C4-2B (cell line): ENCODE measurements at regions not wholly inside any gene's neighbourhood (a gene's known extent, or its start where the extent isn't known, plus 50 kb on each side); places are given as distances from the start of the nearest gene placed in this dataset.

Source experiments
- H3K27ac ChIP-seq: fragments of 450-650 bp; 2 replicates; pipeline ENCODE4 v1.5.1; 2017
- CTCF ChIP-seq: fragments of 450-650 bp; conservative IDR thresholded peaks from 2 replicates; pipeline ENCODE4 v1.5.1; 2017; ENCODE audit warnings: mild to moderate bottlenecking
- ZFX ChIP-seq: fragments of 450-650 bp; IDR thresholded peaks from 2 replicates; pipeline ENCODE4 v1.6.1; 2017

- H3K27ac ChIP-seq: no peak overlapping the region
- no peak for TF ChIP-seq CTCF
- TF ChIP-seq ZFX: no peak
Measured at GRCh38 chr5:89351975-89352374, 469.0 kb upstream of the MEF2C start.

GRCh38 chr5:89351222-89351621 is 468.2 kb upstream of the MEF2C start:
- TF ChIP-seq CTCF (no peak), ZFX (no peak)
- H3K27ac ChIP-seq: no peak overlapping the region

GRCh38 chr5:89350684-89351083 is 467.7 kb upstream of the MEF2C start:
- no peak for TF ChIP-seq CTCF
- no peak for TF ChIP-seq ZFX
- no peak overlapping the region for H3K27ac ChIP-seq

- TF ChIP-seq CTCF (no peak), ZFX (no peak)
- H3K27ac ChIP-seq: no peak overlapping the region
Measured at GRCh38 chr5:89349246-89349980, 466.4 kb upstream of the MEF2C start.

GRCh38 chr5:89346573-89346972 is 463.6 kb upstream of the MEF2C start:
- H3K27ac ChIP-seq: no peak overlapping the region
- TF ChIP-seq CTCF (no peak), ZFX (no peak)

GRCh38 chr5:89343666-89344065 is 460.7 kb upstream of the MEF2C start:
- no peak overlapping the region for H3K27ac ChIP-seq
- TF ChIP-seq CTCF (no peak), ZFX (no peak)

GRCh38 chr5:89342106-89342876 is 459.3 kb upstream of the MEF2C start:
- no peak overlapping the region for H3K27ac ChIP-seq

More at GRCh38 chr5:89342106-89342876, 459.3 kb upstream of the MEF2C start:
- no peak for TF ChIP-seq ZFX
- TF ChIP-seq CTCF: no peak
